Panc1 (cell line): ENCODE measurements at regions not wholly inside any gene's neighbourhood (a gene's known extent, or its start where the extent isn't known, plus 50 kb on each side); places are given as distances from the start of the nearest gene placed in this dataset.
"Not testable (repeated sequence)": the region's sequence is repeated elsewhere in the genome, so short reads cannot be mapped to it uniquely, and the experiment has no call there.

ENCODE experiments used
- TCF7L2 ChIP-seq: IDR thresholded peaks from 2 replicates; pipeline ENCODE4 v1.6.1; 2011; ENCODE audit warnings: mild to moderate bottlenecking, low read depth, low read length, inconsistent platforms
- TF ChIP-seq, protein P1 (sequence below): fragments of 450-650 bp; IDR thresholded peaks from 2 replicates; pipeline ENCODE4 v1.5.1; 2017; ENCODE audit warnings: mild to moderate bottlenecking

DNA sequence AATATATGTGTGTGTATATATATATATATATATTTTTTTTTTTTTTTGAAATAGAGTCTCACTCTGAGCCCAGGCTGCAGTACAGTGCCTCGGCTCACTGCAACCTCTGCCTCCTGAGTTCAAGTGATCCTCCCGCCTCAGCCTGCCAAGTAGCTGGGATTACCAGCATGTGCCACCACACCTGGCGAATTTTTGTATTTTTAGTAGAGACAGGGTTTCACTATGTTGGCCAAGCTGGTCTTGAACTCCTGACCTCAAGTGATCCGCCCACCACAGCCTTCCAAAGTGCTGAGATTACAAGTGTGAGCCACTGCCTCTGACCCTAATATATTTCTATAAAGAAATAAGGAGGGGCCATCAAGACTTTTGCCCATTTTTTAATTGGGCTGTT, 55.3 kb downstream of the CALML3 start:
- TF ChIP-seq, protein P1, sequence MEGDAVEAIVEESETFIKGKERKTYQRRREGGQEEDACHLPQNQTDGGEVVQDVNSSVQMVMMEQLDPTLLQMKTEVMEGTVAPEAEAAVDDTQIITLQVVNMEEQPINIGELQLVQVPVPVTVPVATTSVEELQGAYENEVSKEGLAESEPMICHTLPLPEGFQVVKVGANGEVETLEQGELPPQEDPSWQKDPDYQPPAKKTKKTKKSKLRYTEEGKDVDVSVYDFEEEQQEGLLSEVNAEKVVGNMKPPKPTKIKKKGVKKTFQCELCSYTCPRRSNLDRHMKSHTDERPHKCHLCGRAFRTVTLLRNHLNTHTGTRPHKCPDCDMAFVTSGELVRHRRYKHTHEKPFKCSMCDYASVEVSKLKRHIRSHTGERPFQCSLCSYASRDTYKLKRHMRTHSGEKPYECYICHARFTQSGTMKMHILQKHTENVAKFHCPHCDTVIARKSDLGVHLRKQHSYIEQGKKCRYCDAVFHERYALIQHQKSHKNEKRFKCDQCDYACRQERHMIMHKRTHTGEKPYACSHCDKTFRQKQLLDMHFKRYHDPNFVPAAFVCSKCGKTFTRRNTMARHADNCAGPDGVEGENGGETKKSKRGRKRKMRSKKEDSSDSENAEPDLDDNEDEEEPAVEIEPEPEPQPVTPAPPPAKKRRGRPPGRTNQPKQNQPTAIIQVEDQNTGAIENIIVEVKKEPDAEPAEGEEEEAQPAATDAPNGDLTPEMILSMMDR, result not testable (repeated sequence)
- TF ChIP-seq TCF7L2, result not testable (repeated sequence)
